OCI-LY3 (cell line): ENCODE measurements at regions not wholly inside any gene's neighbourhood (a gene's known extent, or its start where the extent isn't known, plus 50 kb on each side); places are given as distances from the start of the nearest gene placed in this dataset.

Experiments used
- H2AFZ ChIP-seq: fragments of 200-600, 300-600 bp; shearing (Covaris generic); 2 replicates; pipeline ENCODE4 v1.6.0; 2014; ENCODE audit warnings: antibody characterized with exemption, low read depth, low read length
- H3K27ac ChIP-seq: fragments of 200-600, 300-600 bp; sonication (generic); 2 replicates; pipeline ENCODE4 v1.5.1; 2014; ENCODE audit warnings: mild to moderate bottlenecking, low read length, moderate library complexity, mixed read lengths
- H3K27me3 ChIP-seq: fragments of 200-600, 300-600 bp; sonication (generic); 2 replicates; pipeline ENCODE4 v1.6.1; 2014; ENCODE audit warnings: low read depth, low read length, mixed read lengths
- H3K36me3 ChIP-seq: fragments of 200-600, 300-600 bp; sonication (generic); replicated peaks from 2 replicates; pipeline ENCODE3; 2014; ENCODE audit warnings: low read depth, low read length, mixed read lengths
- H3K4me1 ChIP-seq: fragments of 300-600, 200-600 bp; sonication (generic); 2 replicates; pipeline ENCODE4 v1.6.1; 2014; ENCODE audit warnings: low read length, mixed read lengths
- H3K4me2 ChIP-seq: fragments of 200-600, 300-600 bp; sonication (generic); 2 replicates; pipeline ENCODE4 v1.6.1; 2014; ENCODE audit warnings: low read length, mixed read lengths
- H3K4me3 ChIP-seq: fragments of 300-600, 200-600 bp; sonication (generic); 2 replicates; pipeline ENCODE4 v1.5.1; 2014; ENCODE audit warnings: antibody characterized with exemption, mild to moderate bottlenecking, low read length, moderate library complexity
- H3K79me2 ChIP-seq: fragments of 300-600, 200-600 bp; shearing (Covaris generic); 2 replicates; pipeline ENCODE4 v1.6.1; 2014; ENCODE audit warnings: mild to moderate bottlenecking, low read length, mixed read lengths
- H3K9ac ChIP-seq: fragments of 300-600, 200-600 bp; shearing (Covaris generic); 2 replicates; pipeline ENCODE4 v1.6.0; 2014; ENCODE audit warnings: mild to moderate bottlenecking, low read length, moderate library complexity
- H3K9me3 ChIP-seq: fragments of 200-600, 300-600 bp; shearing (Covaris generic); 2 replicates; pipeline ENCODE4 v1.6.1; 2014; ENCODE audit warnings: low read length, mixed read lengths; ENCODE audit not compliant: insufficient read depth
- H4K20me1 ChIP-seq: fragments of 200-600, 300-600 bp; sonication (generic); 2 replicates; pipeline ENCODE4 v1.6.1; 2016; ENCODE audit warnings: low read length, mixed read lengths; ENCODE audit not compliant: insufficient read depth
- EZH2phosphoT487 ChIP-seq: fragments of 200-600 bp; shearing (Covaris generic); IDR thresholded peaks from 2 replicates; pipeline ENCODE4 v1.6.1; 2018; ENCODE audit warnings: antibody characterized with exemption, mixed run types, low read depth
- TF ChIP-seq, protein P1 (sequence below): fragments of 200-600, 300-600 bp; sonication (generic); IDR thresholded peaks from 2 replicates; pipeline ENCODE4 v1.5.1; 2014; ENCODE audit warnings: antibody characterized with exemption, low read length, low read depth

DNA sequence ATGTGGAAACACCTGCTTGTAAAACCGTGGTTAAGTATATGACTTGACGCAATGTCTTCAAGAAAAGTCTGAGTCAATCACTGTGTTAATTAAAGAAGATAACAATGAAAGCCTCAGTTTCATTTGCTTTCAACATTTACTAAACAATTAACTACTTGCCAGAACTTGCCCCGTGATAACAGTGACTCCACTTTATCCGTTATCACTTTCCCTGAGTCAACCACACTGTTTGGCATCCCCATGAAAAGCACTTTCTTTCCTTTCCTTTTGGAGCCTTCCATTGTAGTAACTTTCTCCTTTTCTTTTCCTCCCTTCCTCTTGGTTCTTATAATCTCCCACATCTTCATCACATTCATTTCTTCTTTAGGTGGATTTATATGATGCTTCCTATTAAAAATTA lies 435.1 kb upstream of the GOT2 start:
- Histone ChIP-seq H3K4me3 (no peak overlapping the region), H3K79me2 (no peaks in the 10 kb centered on the region), H3K9ac (no peak overlapping the region), H4K20me1 (no peaks in the 10 kb centered on the region), H3K27ac (no peak overlapping the region), H3K27me3 (peaks cover 6% of the 10 kb centered on the region), H3K4me2 (no peak overlapping the region), H3K36me3 (no peaks in the 10 kb centered on the region), H3K4me1 (no peaks in the 10 kb centered on the region), H3K9me3 (no peaks in the 10 kb centered on the region), H2AFZ (no peak overlapping the region)
- TF ChIP-seq EZH2phosphoT487, result no peak
- TF ChIP-seq, protein P1, sequence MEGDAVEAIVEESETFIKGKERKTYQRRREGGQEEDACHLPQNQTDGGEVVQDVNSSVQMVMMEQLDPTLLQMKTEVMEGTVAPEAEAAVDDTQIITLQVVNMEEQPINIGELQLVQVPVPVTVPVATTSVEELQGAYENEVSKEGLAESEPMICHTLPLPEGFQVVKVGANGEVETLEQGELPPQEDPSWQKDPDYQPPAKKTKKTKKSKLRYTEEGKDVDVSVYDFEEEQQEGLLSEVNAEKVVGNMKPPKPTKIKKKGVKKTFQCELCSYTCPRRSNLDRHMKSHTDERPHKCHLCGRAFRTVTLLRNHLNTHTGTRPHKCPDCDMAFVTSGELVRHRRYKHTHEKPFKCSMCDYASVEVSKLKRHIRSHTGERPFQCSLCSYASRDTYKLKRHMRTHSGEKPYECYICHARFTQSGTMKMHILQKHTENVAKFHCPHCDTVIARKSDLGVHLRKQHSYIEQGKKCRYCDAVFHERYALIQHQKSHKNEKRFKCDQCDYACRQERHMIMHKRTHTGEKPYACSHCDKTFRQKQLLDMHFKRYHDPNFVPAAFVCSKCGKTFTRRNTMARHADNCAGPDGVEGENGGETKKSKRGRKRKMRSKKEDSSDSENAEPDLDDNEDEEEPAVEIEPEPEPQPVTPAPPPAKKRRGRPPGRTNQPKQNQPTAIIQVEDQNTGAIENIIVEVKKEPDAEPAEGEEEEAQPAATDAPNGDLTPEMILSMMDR, result no peak

DNA sequence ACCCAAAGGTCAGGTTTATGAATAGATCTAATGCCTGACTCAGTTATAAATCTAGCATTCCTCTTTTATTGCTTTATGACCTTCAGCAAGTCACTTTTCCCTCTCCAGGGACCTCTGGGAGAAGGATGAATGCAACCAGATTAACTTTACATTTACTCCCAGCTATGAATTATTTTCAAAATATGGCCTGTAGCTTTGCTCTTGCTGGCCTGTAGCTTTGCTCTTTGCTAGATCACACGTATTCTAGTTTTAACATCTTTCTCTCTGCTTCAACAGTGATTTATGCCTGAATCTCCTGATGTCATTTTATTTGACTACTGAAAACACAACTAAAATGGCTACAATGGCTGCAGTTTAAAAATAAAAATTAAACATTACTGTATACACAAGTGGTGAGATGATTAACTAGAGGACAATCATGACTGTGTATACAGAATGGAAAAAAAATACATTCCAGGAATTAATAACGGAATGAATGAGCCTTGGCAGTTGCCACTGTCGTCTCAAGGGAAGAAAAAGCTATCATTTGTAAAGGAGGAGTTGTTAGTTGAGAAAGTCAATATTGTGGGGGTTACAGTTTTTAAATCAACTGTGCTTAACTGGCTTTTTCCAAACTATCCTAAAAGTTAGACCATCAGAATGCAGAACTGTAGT lies 434.5 kb upstream of the GOT2 start:
- Histone ChIP-seq H3K27ac (no peak overlapping the region), H3K36me3 (no peaks in the 10 kb centered on the region), H3K79me2 (no peaks in the 10 kb centered on the region), H3K4me1 (no peaks in the 10 kb centered on the region), H3K4me3 (no peak overlapping the region), H4K20me1 (no peaks in the 10 kb centered on the region), H2AFZ (no peak overlapping the region), H3K27me3 (peaks cover 6% of the 10 kb centered on the region), H3K9me3 (no peaks in the 10 kb centered on the region), H3K9ac (no peak overlapping the region), H3K4me2 (no peak overlapping the region)
- TF ChIP-seq EZH2phosphoT487, result no peak
- TF ChIP-seq, protein P1, result no peak

DNA sequence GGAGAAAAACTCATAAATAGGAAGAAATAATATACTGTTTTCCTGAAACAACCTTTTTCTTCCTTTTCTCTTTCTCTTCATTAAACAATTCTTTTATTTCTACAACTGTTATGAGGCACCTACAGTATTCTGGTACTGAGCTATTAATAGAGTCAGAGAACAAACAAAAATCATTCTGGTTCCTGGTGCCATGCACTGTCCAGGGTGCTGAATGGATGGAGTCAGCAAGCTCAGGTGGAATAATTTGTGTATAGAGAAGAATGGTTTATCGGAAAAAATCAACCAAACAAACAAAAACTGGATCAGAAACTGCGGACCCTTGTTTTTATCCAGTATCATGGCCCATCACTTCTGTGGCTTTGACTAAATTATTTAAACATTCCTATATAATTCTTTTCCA lies 430.3 kb upstream of the GOT2 start:
- no peak overlapping the region for H3K4me3 ChIP-seq
- no peak overlapping the region for H3K9ac ChIP-seq
- no peak overlapping the region for H3K4me2 ChIP-seq
- H3K79me2 ChIP-seq, result no peaks in the 10 kb centered on the region
- no peaks in the 10 kb centered on the region for H3K4me1 ChIP-seq
- peaks cover 6% of the 10 kb centered on the region for H3K27me3 ChIP-seq
- no peak for TF ChIP-seq EZH2phosphoT487
- TF ChIP-seq, protein P1, result no peak
- H3K36me3 ChIP-seq, result no peaks in the 10 kb centered on the region
- H3K9me3 ChIP-seq, result no peaks in the 10 kb centered on the region
- no peaks in the 10 kb centered on the region for H4K20me1 ChIP-seq
- no peak overlapping the region for H2AFZ ChIP-seq
- no peak overlapping the region for H3K27ac ChIP-seq

DNA sequence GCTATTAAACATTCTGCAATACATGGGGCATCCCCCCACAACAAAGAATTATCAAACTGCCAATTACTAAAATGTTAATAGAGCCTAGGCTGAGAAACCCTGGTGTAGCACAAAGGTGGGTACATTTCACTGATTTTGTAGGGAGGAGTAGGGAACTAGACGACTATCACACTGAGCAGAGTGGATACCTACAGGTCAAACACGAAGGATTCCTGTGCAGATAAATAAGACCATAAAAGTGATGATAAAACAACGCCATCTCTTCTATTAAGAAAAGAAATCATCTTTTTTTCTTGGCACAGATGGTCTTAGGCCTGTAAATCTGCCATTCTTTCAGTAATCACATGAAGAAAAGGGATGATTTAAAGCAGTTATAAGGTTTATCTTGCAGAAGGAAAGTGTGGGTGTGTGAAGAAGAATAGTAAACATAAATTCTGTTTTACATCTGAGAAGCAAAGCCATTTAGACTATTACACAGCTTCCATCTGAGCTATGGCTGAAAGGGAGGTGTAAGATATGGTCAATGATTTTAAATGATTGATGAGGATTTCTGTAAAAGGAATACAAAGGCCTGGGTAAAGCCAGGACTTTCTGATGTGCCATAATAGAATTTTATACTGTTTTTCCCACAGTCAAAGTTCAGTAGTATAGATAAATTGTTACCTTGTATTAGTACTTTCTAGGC lies 429.4 kb upstream of the GOT2 start:
- H3K4me3 ChIP-seq, result no peak overlapping the region
- no peaks in the 10 kb centered on the region for H3K79me2 ChIP-seq
- no peaks in the 10 kb centered on the region for H3K36me3 ChIP-seq
- H3K9ac ChIP-seq, result no peak overlapping the region
- H2AFZ ChIP-seq, result no peak overlapping the region
- no peaks in the 10 kb centered on the region for H3K9me3 ChIP-seq
- H3K4me2 ChIP-seq, result no peak overlapping the region
- H4K20me1 ChIP-seq, result no peaks in the 10 kb centered on the region
- H3K4me1 ChIP-seq, result no peaks in the 10 kb centered on the region
- H3K27ac ChIP-seq, result no peak overlapping the region
- no peak for TF ChIP-seq EZH2phosphoT487
- TF ChIP-seq, protein P1, result no peak
- H3K27me3 ChIP-seq, result peaks cover 6% of the 10 kb centered on the region
